Kidney capillary endothelial cell (primary cell): ENCODE measurements at regions not wholly inside any gene's neighbourhood (a gene's known extent, or its start where the extent isn't known, plus 50 kb on each side); places are given as distances from the start of the nearest gene placed in this dataset.

Experiments
- DNase-seq: peaks from one replicate; pipeline ENCODE4 v3.0.0-alpha.2; 2018; ENCODE audit warnings: low spot score

- DNase-seq: no peak
Observed at GRCh38 chr1:234536741-234537140, 57.8 kb upstream of the TARBP1 start.

GRCh38 chr1:234535763-234536515 is 57.0 kb upstream of the TARBP1 start:
- DNase-seq: no peak

- no peak for DNase-seq
Observed at GRCh38 chr1:234535218-234535617, 56.2 kb upstream of the TARBP1 start.

- no peak for DNase-seq
Observed at GRCh38 chr1:234533975-234534876, 55.2 kb upstream of the TARBP1 start.

GRCh38 chr1:234533034-234533891 is 54.3 kb upstream of the TARBP1 start:
- DNase-seq: peak; percentile 87

- DNase-seq: no peak
Observed at GRCh38 chr1:234532503-234532922, 53.5 kb upstream of the TARBP1 start.

- DNase-seq: no peak
Observed at GRCh38 chr1:234531151-234531635, 52.2 kb upstream of the TARBP1 start.

GRCh38 chr1:234530672-234531071 is 51.7 kb upstream of the TARBP1 start:
- DNase-seq: no peak

- no peak for DNase-seq
Observed at GRCh38 chr1:234529950-234530237, 50.9 kb upstream of the TARBP1 start.

- DNase-seq: no peak
Observed at GRCh38 chr1:234529095-234529949, 50.3 kb upstream of the TARBP1 start.
